OCI-LY3 (cell line): ENCODE measurements at regions not wholly inside any gene's neighbourhood (a gene's known extent, or its start where the extent isn't known, plus 50 kb on each side); places are given as distances from the start of the nearest gene placed in this dataset.
"Not testable (repeated sequence)": the region's sequence is repeated elsewhere in the genome, so short reads cannot be mapped to it uniquely, and the experiment has no call there.

ENCODE experiments used
- H2AFZ ChIP-seq: fragments of 200-600, 300-600 bp; shearing (Covaris generic); 2 replicates; pipeline ENCODE4 v1.6.0; 2014; ENCODE audit warnings: antibody characterized with exemption, low read depth, low read length
- H3K27ac ChIP-seq: fragments of 200-600, 300-600 bp; sonication (generic); 2 replicates; pipeline ENCODE4 v1.5.1; 2014; ENCODE audit warnings: mild to moderate bottlenecking, low read length, moderate library complexity, mixed read lengths
- H3K27me3 ChIP-seq: fragments of 200-600, 300-600 bp; sonication (generic); 2 replicates; pipeline ENCODE4 v1.6.1; 2014; ENCODE audit warnings: low read depth, low read length, mixed read lengths
- H3K36me3 ChIP-seq: fragments of 200-600, 300-600 bp; sonication (generic); replicated peaks from 2 replicates; pipeline ENCODE3; 2014; ENCODE audit warnings: low read depth, low read length, mixed read lengths
- H3K4me1 ChIP-seq: fragments of 300-600, 200-600 bp; sonication (generic); 2 replicates; pipeline ENCODE4 v1.6.1; 2014; ENCODE audit warnings: low read length, mixed read lengths
- H3K4me2 ChIP-seq: fragments of 200-600, 300-600 bp; sonication (generic); 2 replicates; pipeline ENCODE4 v1.6.1; 2014; ENCODE audit warnings: low read length, mixed read lengths
- H3K4me3 ChIP-seq: fragments of 300-600, 200-600 bp; sonication (generic); 2 replicates; pipeline ENCODE4 v1.5.1; 2014; ENCODE audit warnings: antibody characterized with exemption, mild to moderate bottlenecking, low read length, moderate library complexity
- H3K79me2 ChIP-seq: fragments of 300-600, 200-600 bp; shearing (Covaris generic); 2 replicates; pipeline ENCODE4 v1.6.1; 2014; ENCODE audit warnings: mild to moderate bottlenecking, low read length, mixed read lengths
- H3K9ac ChIP-seq: fragments of 300-600, 200-600 bp; shearing (Covaris generic); 2 replicates; pipeline ENCODE4 v1.6.0; 2014; ENCODE audit warnings: mild to moderate bottlenecking, low read length, moderate library complexity
- H3K9me3 ChIP-seq: fragments of 200-600, 300-600 bp; shearing (Covaris generic); 2 replicates; pipeline ENCODE4 v1.6.1; 2014; ENCODE audit warnings: low read length, mixed read lengths; ENCODE audit not compliant: insufficient read depth
- H4K20me1 ChIP-seq: fragments of 200-600, 300-600 bp; sonication (generic); 2 replicates; pipeline ENCODE4 v1.6.1; 2016; ENCODE audit warnings: low read length, mixed read lengths; ENCODE audit not compliant: insufficient read depth
- EZH2phosphoT487 ChIP-seq: fragments of 200-600 bp; shearing (Covaris generic); IDR thresholded peaks from 2 replicates; pipeline ENCODE4 v1.6.1; 2018; ENCODE audit warnings: antibody characterized with exemption, mixed run types, low read depth
- TF ChIP-seq, protein P1 (sequence below): fragments of 200-600, 300-600 bp; sonication (generic); IDR thresholded peaks from 2 replicates; pipeline ENCODE4 v1.5.1; 2014; ENCODE audit warnings: antibody characterized with exemption, low read length, low read depth

DNA sequence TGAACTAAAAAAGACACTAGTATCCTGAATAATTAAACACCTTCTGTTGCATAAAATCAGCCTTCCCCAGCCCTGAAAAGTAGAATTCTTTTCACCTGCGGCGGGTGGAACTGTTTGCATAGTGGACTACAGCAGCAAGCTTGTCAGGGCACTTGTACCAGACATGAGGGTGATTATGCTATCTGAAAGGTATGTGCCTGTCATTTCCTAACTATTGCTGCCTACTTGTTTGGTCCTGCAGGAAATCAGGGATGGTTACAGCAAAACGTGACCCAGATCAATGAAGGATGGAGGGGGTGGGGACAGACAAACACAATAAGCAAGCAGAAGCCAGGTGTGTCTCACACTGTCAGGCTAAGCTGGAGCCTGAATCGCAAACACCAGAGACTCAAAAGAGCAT is 385.6 kb downstream of the MLLT3 start:
- no peak overlapping the region for H3K9ac ChIP-seq
- no peak overlapping the region for H2AFZ ChIP-seq
- H3K4me3 ChIP-seq: no peak overlapping the region
- no peak for TF ChIP-seq EZH2phosphoT487
- TF ChIP-seq, protein P1, sequence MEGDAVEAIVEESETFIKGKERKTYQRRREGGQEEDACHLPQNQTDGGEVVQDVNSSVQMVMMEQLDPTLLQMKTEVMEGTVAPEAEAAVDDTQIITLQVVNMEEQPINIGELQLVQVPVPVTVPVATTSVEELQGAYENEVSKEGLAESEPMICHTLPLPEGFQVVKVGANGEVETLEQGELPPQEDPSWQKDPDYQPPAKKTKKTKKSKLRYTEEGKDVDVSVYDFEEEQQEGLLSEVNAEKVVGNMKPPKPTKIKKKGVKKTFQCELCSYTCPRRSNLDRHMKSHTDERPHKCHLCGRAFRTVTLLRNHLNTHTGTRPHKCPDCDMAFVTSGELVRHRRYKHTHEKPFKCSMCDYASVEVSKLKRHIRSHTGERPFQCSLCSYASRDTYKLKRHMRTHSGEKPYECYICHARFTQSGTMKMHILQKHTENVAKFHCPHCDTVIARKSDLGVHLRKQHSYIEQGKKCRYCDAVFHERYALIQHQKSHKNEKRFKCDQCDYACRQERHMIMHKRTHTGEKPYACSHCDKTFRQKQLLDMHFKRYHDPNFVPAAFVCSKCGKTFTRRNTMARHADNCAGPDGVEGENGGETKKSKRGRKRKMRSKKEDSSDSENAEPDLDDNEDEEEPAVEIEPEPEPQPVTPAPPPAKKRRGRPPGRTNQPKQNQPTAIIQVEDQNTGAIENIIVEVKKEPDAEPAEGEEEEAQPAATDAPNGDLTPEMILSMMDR: no peak
- peaks cover 43% of the 10 kb centered on the region for H3K27me3 ChIP-seq
- H3K79me2 ChIP-seq: no peaks in the 10 kb centered on the region
- H3K9me3 ChIP-seq: no peaks in the 10 kb centered on the region
- H3K4me1 ChIP-seq: peaks cover 2% of the 10 kb centered on the region; the same call in 1 of the 2 replicates
- no peaks in the 10 kb centered on the region for H3K36me3 ChIP-seq
- H4K20me1 ChIP-seq: peaks cover 13% of the 10 kb centered on the region
- H3K4me2 ChIP-seq: no peak overlapping the region
- H3K27ac ChIP-seq: no peak overlapping the region

DNA sequence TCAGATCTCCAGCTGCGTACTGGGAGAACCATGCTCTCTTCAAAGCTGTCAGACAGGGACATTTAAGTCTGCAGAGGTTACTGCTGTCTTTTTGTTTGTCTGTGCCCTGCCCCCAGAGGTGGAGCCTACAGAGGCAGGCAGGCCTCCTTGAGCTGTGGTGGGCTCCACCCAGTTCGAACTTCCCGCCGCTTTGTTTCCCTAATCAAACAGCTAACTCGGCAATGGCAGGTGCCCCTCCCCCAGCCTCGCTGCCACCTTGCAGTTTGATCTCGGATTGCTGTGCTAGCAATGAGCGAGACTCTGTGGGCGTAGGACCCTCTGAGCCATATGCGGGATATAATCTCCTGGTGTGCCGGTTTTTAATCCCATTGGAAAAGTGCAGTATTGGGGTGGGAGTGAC is 387.1 kb downstream of the MLLT3 start:
- H3K9me3 ChIP-seq, H4K20me1 ChIP-seq, H3K27ac ChIP-seq, H3K79me2 ChIP-seq, H2AFZ ChIP-seq, H3K36me3 ChIP-seq, H3K4me3 ChIP-seq, H3K9ac ChIP-seq, H3K4me2 ChIP-seq, H3K4me1 ChIP-seq: not testable (repeated sequence)
- H3K27me3 ChIP-seq: peaks cover 28% of the 10 kb centered on the region

DNA sequence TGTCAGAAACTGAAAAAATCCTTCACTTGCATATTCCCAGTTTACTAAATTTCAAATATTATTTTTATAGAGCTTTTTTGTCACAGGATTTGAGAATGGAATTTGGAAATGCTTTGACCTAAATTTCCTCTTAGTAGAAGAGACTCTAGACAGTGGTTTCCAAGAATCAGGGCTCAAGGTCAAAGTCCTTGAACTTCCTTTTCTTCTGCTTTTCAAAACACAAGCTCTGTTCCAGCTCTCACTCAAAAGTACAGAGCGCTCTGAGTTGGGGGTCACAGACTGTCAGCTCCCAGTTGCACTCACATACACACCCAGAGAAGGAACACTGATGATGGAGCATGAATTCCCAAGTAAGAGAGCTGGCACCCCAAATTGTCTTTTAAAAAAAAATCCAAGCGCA is 394.2 kb downstream of the MLLT3 start:
- TF ChIP-seq EZH2phosphoT487: no peak
- TF ChIP-seq, protein P1: no peak
- Histone ChIP-seq H3K27ac (no peak overlapping the region), H3K27me3 (peaks cover 10% of the 10 kb centered on the region), H2AFZ (no peak overlapping the region), H3K4me1 (no peaks in the 10 kb centered on the region), H3K4me2 (no peak overlapping the region), H3K36me3 (no peaks in the 10 kb centered on the region), H4K20me1 (no peaks in the 10 kb centered on the region), H3K4me3 (no peak overlapping the region), H3K9ac (no peak overlapping the region), H3K79me2 (no peaks in the 10 kb centered on the region), H3K9me3 (no peaks in the 10 kb centered on the region)

DNA sequence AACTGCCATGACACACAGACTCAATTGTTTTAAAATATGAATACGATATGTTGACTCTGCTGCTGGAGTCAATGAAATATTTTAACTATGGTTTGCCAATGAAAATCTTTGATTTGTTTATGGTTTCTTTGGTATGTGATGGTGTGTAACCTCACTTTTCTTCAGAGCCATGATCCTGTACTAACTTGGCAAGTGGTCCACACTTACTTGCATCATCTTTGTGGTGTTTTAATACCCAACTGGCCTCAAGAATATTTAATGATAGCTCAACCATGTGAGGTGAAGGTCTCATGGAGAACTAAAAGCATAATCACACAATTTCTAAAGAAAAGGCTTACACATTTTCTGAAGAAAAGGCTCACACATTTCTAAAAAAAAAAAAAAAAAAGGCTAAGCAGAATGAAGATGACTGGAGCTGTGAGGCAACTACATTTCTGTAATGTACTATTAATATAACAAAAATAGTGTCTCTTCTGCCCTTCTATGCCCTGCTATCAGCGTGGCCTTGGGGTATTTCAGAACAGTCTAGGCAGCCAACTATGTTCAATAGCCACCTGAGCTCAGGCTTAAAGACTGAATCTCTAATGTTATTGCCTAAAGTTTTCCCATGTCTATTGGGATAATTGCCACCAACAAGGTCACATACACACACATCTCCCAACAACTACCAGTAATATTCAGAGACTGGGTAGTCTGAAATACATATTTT is 395.0 kb downstream of the MLLT3 start:
- Histone ChIP-seq H3K9me3 (no peaks in the 10 kb centered on the region), H3K36me3 (no peaks in the 10 kb centered on the region), H3K4me3 (no peak overlapping the region), H3K79me2 (no peaks in the 10 kb centered on the region), H2AFZ (no peak overlapping the region), H3K9ac (no peak overlapping the region), H3K27ac (no peak overlapping the region), H3K27me3 (peaks cover 14% of the 10 kb centered on the region), H3K4me2 (no peak overlapping the region), H3K4me1 (no peaks in the 10 kb centered on the region), H4K20me1 (no peaks in the 10 kb centered on the region)
- TF ChIP-seq, protein P1: no peak
- no peak for TF ChIP-seq EZH2phosphoT487
